DOHH2 (cell line): ENCODE measurements at regions not wholly inside any gene's neighbourhood (a gene's known extent, or its start where the extent isn't known, plus 50 kb on each side); places are given as distances from the start of the nearest gene placed in this dataset.

Experiments used
- CTCF ChIP-seq: fragments of 200-600 bp; sonication (generic); IDR thresholded peaks from one replicate; pipeline ENCODE4 v1.5.1; 2014; ENCODE audit warnings: antibody characterized with exemption, mild to moderate bottlenecking, low read depth, low read length; ENCODE audit not compliant: poor library complexity, severe bottlenecking
- EZH2phosphoT487 ChIP-seq: fragments of 200-600 bp; sonication (generic); IDR thresholded peaks from 2 replicates; pipeline ENCODE4 v1.6.1; 2017; ENCODE audit warnings: borderline replicate concordance, mild to moderate bottlenecking, antibody characterized with exemption, low read length, moderate library complexity, mixed read lengths

GRCh38 chr1:239128541-239128940 is 257.8 kb upstream of the CHRM3 start:
- no peak for TF ChIP-seq CTCF
- TF ChIP-seq EZH2phosphoT487: no peak
